Gastrocnemius medialis (tissue), 4 donors: ENCODE measurements at regions not wholly inside any gene's neighbourhood (a gene's known extent, or its start where the extent isn't known, plus 50 kb on each side); places are given as distances from the start of the nearest gene placed in this dataset.

Experiments used
- ATAC-seq, 2 donors: fragments of 150-250 bp; one replicate each; pipeline ENCODE4 v1.9.1; 2016
- DNase-seq, 2 donors: peaks; one replicate each; pipeline ENCODE4 v3.0.0-alpha.2; 2019
- H3K27ac ChIP-seq, 4 donors: fragments of 200-600 bp; sonication (generic); 1 replicate in 1 of 4; 2 replicates in 3 of 4; pipeline ENCODE4 v1.5.1; 2016 to 2018; ENCODE audit warnings: mild to moderate bottlenecking in 2 of 4, moderate library complexity in 1 of 4
- H3K27me3 ChIP-seq, 3 donors: fragments of 200-600 bp; sonication (generic) in 2 of 3; 1 replicate in 1 of 3; 2 replicates in 2 of 3; pipeline versions ENCODE4 v1.5.1 to v1.6.0; 2016 to 2019; ENCODE audit warnings: mild to moderate bottlenecking in 1 of 3, moderate library complexity in 1 of 3
- H3K36me3 ChIP-seq, 2 donors: fragments of 200-600 bp; sonication (generic) in 1 of 2; one replicate each; pipeline ENCODE4 v1.5.1; 2017 to 2018
- H3K4me1 ChIP-seq, 2 donors: fragments of 200-600 bp; sonication (generic) in 1 of 2; one replicate each; pipeline ENCODE4 v1.5.1; 2016 to 2017; ENCODE audit warnings: mild to moderate bottlenecking in 2 of 2
- H3K4me3 ChIP-seq, 4 donors: fragments of 200-600 bp; sonication (generic) in 3 of 4; 1 replicate in 1 of 4; 2 replicates in 3 of 4; pipeline ENCODE4 v1.5.1; 2016 to 2019; ENCODE audit warnings: mild to moderate bottlenecking in 2 of 4
- H3K9me3 ChIP-seq, 3 donors: fragments of 200-600 bp; sonication (generic) in 2 of 3; 1 replicate in 1 of 3; 2 replicates in 2 of 3; pipeline ENCODE4 v1.5.1; 2016 to 2019
- CTCF ChIP-seq, 5 experiments: fragments of 450-650 bp in 3 of 5; fragments of 200-600 bp in 2 of 5; sonication (generic) in 2 of 5; IDR thresholded peaks in 4 of 5; conservative IDR thresholded peaks in 1 of 5; 1 replicate in 4 of 5; 2 replicates in 1 of 5; pipeline ENCODE4 v1.5.1; 2016 to 2019; ENCODE audit warnings: antibody characterized with exemption in 5 of 5, mild to moderate bottlenecking in 3 of 5, moderate library complexity in 3 of 5
- POLR2A ChIP-seq, 2 donors: fragments of 450-650 bp; IDR thresholded peaks; one replicate each; pipeline ENCODE4 v1.6.1; 2017; ENCODE audit warnings: antibody characterized with exemption in 2 of 2, mild to moderate bottlenecking in 2 of 2, moderate library complexity in 2 of 2
- in situ Hi-C, 4 donors: fragments of 200-750 bp; cut with MboI; loops; one replicate each; pipeline versions ENCODE4 v1.15.0 to v1.8.0; 2017; ENCODE audit warnings: low sequenced_read_pairs in 4 of 4
- intact Hi-C: fragments of 100-400 bp; cut with DNase I; formaldehyde crosslinking; loops from one replicate; pipeline ENCODE4 v1.15.1; 2023; ENCODE audit warnings: low total_unique reads

- H3K27ac ChIP-seq = no peak overlapping the region
- no peaks in the 10 kb centered on the region for H3K4me1 ChIP-seq
- ATAC-seq (no peak), DNase-seq (no peak)
- no peaks in the 10 kb centered on the region for H3K27me3 ChIP-seq
- H3K4me3 ChIP-seq = no peak overlapping the region
- no peaks in the 10 kb centered on the region for H3K9me3 ChIP-seq
- no peak for TF ChIP-seq POLR2A (IDR thresholded peaks at IDR 0.05)
- no peak for TF ChIP-seq CTCF (IDR thresholded peaks at IDR 0.05 in 4 of 5, conservative IDR thresholded peaks at IDR 0.05 in 1 of 5)
- in situ Hi-C loops (no loop called here), intact Hi-C loops (no loop called here)
- no peaks in the 10 kb centered on the region for H3K36me3 ChIP-seq
These were observed 153.4 kb upstream of the PPP3CA start for GRCh38 chr4:101500742-101501141.

- no peak for DNase-seq
- Histone ChIP-seq H3K9me3 (no peaks in the 10 kb centered on the region), H3K27me3 (no peaks in the 10 kb centered on the region), H3K27ac (no peak overlapping the region), H3K36me3 (no peaks in the 10 kb centered on the region), H3K4me1 (no peaks in the 10 kb centered on the region), H3K4me3 (no peak overlapping the region)
- in situ Hi-C loops = no loop called here
- TF ChIP-seq CTCF (IDR thresholded peaks at IDR 0.05 in 4 of 5, conservative IDR thresholded peaks at IDR 0.05 in 1 of 5) = no peak
- no peak for TF ChIP-seq POLR2A (IDR thresholded peaks at IDR 0.05)
- no peak for ATAC-seq
- intact Hi-C loops = no loop called here
These were observed 127.9 kb upstream of the PPP3CA start for GRCh38 chr4:101475246-101475645.

- TF ChIP-seq CTCF (IDR thresholded peaks at IDR 0.05 in 4 of 5, conservative IDR thresholded peaks at IDR 0.05 in 1 of 5) (no peak), POLR2A (IDR thresholded peaks at IDR 0.05) (no peak)
- Histone ChIP-seq H3K9me3 (no peaks in the 10 kb centered on the region), H3K27ac (no peak overlapping the region), H3K4me1 (no peaks in the 10 kb centered on the region), H3K27me3 (no peaks in the 10 kb centered on the region), H3K4me3 (no peak overlapping the region), H3K36me3 (no peaks in the 10 kb centered on the region)
- in situ Hi-C loops (no loop called here), intact Hi-C loops (no loop called here)
- DNase-seq (no peak), ATAC-seq (no peak)
These were observed 123.9 kb upstream of the PPP3CA start for GRCh38 chr4:101471201-101471600.

GRCh38 chr4:101464596-101464995, 117.3 kb upstream of the PPP3CA start:
- no peaks in the 10 kb centered on the region for H3K4me1 ChIP-seq
- no peak overlapping the region for H3K4me3 ChIP-seq
- no peaks in the 10 kb centered on the region for H3K9me3 ChIP-seq
- H3K27me3 ChIP-seq = no peaks in the 10 kb centered on the region
- TF ChIP-seq POLR2A (IDR thresholded peaks at IDR 0.05) (no peak), CTCF (IDR thresholded peaks at IDR 0.05 in 4 of 5, conservative IDR thresholded peaks at IDR 0.05 in 1 of 5) (no peak)
- no peak for ATAC-seq
- intact Hi-C loops = no loop called here
- no peaks in the 10 kb centered on the region for H3K36me3 ChIP-seq
- H3K27ac ChIP-seq = no peak overlapping the region
- DNase-seq = no peak
- in situ Hi-C loops = no loop called here

- Histone ChIP-seq H3K27ac (no peak overlapping the region), H3K9me3 (no peaks in the 10 kb centered on the region), H3K4me1 (no peaks in the 10 kb centered on the region), H3K4me3 (no peak overlapping the region), H3K27me3 (no peaks in the 10 kb centered on the region), H3K36me3 (no peaks in the 10 kb centered on the region)
- intact Hi-C loops = no loop called here
- ATAC-seq (no peak), DNase-seq (no peak)
- in situ Hi-C loops = no loop called here
- no peak for TF ChIP-seq CTCF (IDR thresholded peaks at IDR 0.05 in 4 of 5, conservative IDR thresholded peaks at IDR 0.05 in 1 of 5)
- no peak for TF ChIP-seq POLR2A (IDR thresholded peaks at IDR 0.05)
These were observed 111.6 kb upstream of the PPP3CA start for GRCh38 chr4:101458914-101459313.
